Endodermal cell (in vitro differentiated cells): ENCODE measurements at regions not wholly inside any gene's neighbourhood (a gene's known extent, or its start where the extent isn't known, plus 50 kb on each side); places are given as distances from the start of the nearest gene placed in this dataset.

Experiments
- DNase-seq: peaks from one replicate; pipeline ENCODE4 v3.0.0-alpha.2; 2017
- H3K27ac ChIP-seq: 2 replicates; pipeline ENCODE4 v1.5.1; 2013; ENCODE audit warnings: mild to moderate bottlenecking, low read depth, low read length, moderate library complexity
- H3K27me3 ChIP-seq: 2 replicates; pipeline ENCODE4 v1.6.1; 2013; ENCODE audit warnings: mild to moderate bottlenecking, low read length, moderate library complexity; ENCODE audit not compliant: insufficient read depth, control insufficient read depth, poor library complexity, severe bottlenecking
- H3K36me3 ChIP-seq: 2 replicates; pipeline ENCODE4 v1.7.0; 2013; ENCODE audit warnings: mild to moderate bottlenecking, low read length, moderate library complexity; ENCODE audit not compliant: control insufficient read depth, insufficient read depth
- H3K4me1 ChIP-seq: one replicate; pipeline ENCODE4 v1.7.0; 2013; ENCODE audit warnings: low read length; ENCODE audit not compliant: control insufficient read depth, insufficient read depth
- H3K4me3 ChIP-seq: 2 replicates; pipeline ENCODE4 v1.5.1; 2013; ENCODE audit warnings: mild to moderate bottlenecking, low read length, moderate library complexity
- H3K9ac ChIP-seq: 2 replicates; pipeline ENCODE4 v1.6.1; 2013; ENCODE audit warnings: mild to moderate bottlenecking, low read length, moderate library complexity; ENCODE audit not compliant: poor library complexity, severe bottlenecking; ENCODE audit errors: extremely low read depth
- H3K9me3 ChIP-seq: 2 replicates; pipeline ENCODE4 v1.6.1; 2013; ENCODE audit warnings: mild to moderate bottlenecking, low read length, moderate library complexity; ENCODE audit not compliant: control insufficient read depth
- H3K27ac Mint-ChIP-seq: 2 replicates; pipeline ENCODE4 v1.8.0; 2020; ENCODE audit warnings: mixed read lengths
- H3K27me3 Mint-ChIP-seq: 2 replicates; pipeline ENCODE4 v1.8.0; 2021; ENCODE audit warnings: mild to moderate bottlenecking, mixed read lengths; ENCODE audit not compliant: insufficient read depth
- H3K36me3 Mint-ChIP-seq: 2 replicates; pipeline ENCODE4 v1.8.0; 2020; ENCODE audit warnings: low read depth, mixed read lengths
- H3K4me1 Mint-ChIP-seq: 2 replicates; pipeline ENCODE4 v1.8.0; 2020; ENCODE audit warnings: mixed read lengths
- H3K4me3 Mint-ChIP-seq: 2 replicates; pipeline ENCODE4 v1.8.0; 2020; ENCODE audit warnings: mild to moderate bottlenecking, moderate library complexity, mixed read lengths
- H3K9me3 Mint-ChIP-seq: 2 replicates; pipeline ENCODE4 v1.8.0; 2020; ENCODE audit warnings: mild to moderate bottlenecking, mixed read lengths
- CTCF ChIP-seq: fragments of 200-600 bp; sonication (generic); conservative IDR thresholded peaks from 2 replicates; pipeline ENCODE4 v1.5.0; 2021; ENCODE audit warnings: antibody characterized with exemption, mild to moderate bottlenecking
- WGBS, 2 experiments: methylation state at CpG; one replicate each; pipeline versions ENCODE4 v1.1.5 to v1.1.7; 2013; ENCODE audit warnings: missing lambda C conversion rate in 2 of 2, mixed read lengths in 1 of 2; ENCODE audit not compliant: insufficient coverage in 1 of 2, insufficient read length in 1 of 2; 5-methylcytosine and 5-hydroxymethylcytosine counted together

GRCh38 chr15:94740469-94740868 is 509.1 kb downstream of the MCTP2 start:
- no peak for DNase-seq
- no peak overlapping the region for H3K4me3 Mint-ChIP-seq
- H3K9ac ChIP-seq, result no peak overlapping the region
- no peak overlapping the region for H3K27ac Mint-ChIP-seq
- H3K36me3 Mint-ChIP-seq, result no peaks in the 10 kb centered on the region
- H3K9me3 Mint-ChIP-seq, result peaks cover 6% of the 10 kb centered on the region
- no peak overlapping the region for H3K4me3 ChIP-seq
- H3K4me1 ChIP-seq, result no peaks in the 10 kb centered on the region
- 100% methylated on average over 1 of the region's 2 CpGs; no CpG with 5 or more reads in 1 of the 2 experiments for WGBS, 2 experiments
- H3K27me3 ChIP-seq, result no peaks in the 10 kb centered on the region
- H3K4me1 Mint-ChIP-seq, result peaks cover 5% of the 10 kb centered on the region
- no peaks in the 10 kb centered on the region for H3K36me3 ChIP-seq
- peaks cover 25% of the 10 kb centered on the region for H3K27me3 Mint-ChIP-seq
- H3K9me3 ChIP-seq, result no peaks in the 10 kb centered on the region
- TF ChIP-seq CTCF, result no peak
- no peak overlapping the region for H3K27ac ChIP-seq

GRCh38 chr15:94743668-94744067 is 512.3 kb downstream of the MCTP2 start:
- no peak for TF ChIP-seq CTCF
- Mint-ChIP-seq H3K4me1 (peaks cover 5% of the 10 kb centered on the region), H3K27ac (no peak overlapping the region), H3K4me3 (no peak overlapping the region), H3K9me3 (peaks cover 6% of the 10 kb centered on the region), H3K36me3 (no peaks in the 10 kb centered on the region), H3K27me3 (peaks cover 39% of the 10 kb centered on the region)
- H3K27me3 ChIP-seq, result no peaks in the 10 kb centered on the region
- no peak overlapping the region for H3K4me3 ChIP-seq
- 83 to 92% methylated on average over 10 to 11 of the region's 11 CpGs for WGBS, 2 experiments
- H3K36me3 ChIP-seq, result no peaks in the 10 kb centered on the region
- DNase-seq, result no peak
- H3K27ac ChIP-seq, result no peak overlapping the region
- no peak overlapping the region for H3K9ac ChIP-seq
- H3K4me1 ChIP-seq, result no peaks in the 10 kb centered on the region
- no peaks in the 10 kb centered on the region for H3K9me3 ChIP-seq

- 79 to 91% methylated on average over 3 to 5 of the region's 5 CpGs for WGBS, 2 experiments
- Histone ChIP-seq H3K9ac (no peak overlapping the region), H3K27ac (no peak overlapping the region)
These were observed 512.9 kb downstream of the MCTP2 start for GRCh38 chr15:94744080-94744793.

More at GRCh38 chr15:94744080-94744793, 512.9 kb downstream of the MCTP2 start:
- Histone ChIP-seq H3K27me3 (no peaks in the 10 kb centered on the region), H3K4me3 (no peak overlapping the region), H3K36me3 (no peaks in the 10 kb centered on the region), H3K9me3 (no peaks in the 10 kb centered on the region), H3K4me1 (no peaks in the 10 kb centered on the region)
- no peak for TF ChIP-seq CTCF
- H3K9me3 Mint-ChIP-seq, result peaks cover 6% of the 10 kb centered on the region
- H3K4me1 Mint-ChIP-seq, result peaks cover 5% of the 10 kb centered on the region
- peaks cover 39% of the 10 kb centered on the region for H3K27me3 Mint-ChIP-seq
- peak; percentile 67 for DNase-seq
- H3K4me3 Mint-ChIP-seq, result no peak overlapping the region
- no peak overlapping the region for H3K27ac Mint-ChIP-seq
- H3K36me3 Mint-ChIP-seq, result no peaks in the 10 kb centered on the region
